NCI-H1694 treated with DMSO at 0.1 percent for 48 hours (cell line): ENCODE measurements at regions not wholly inside any gene's neighbourhood (a gene's known extent, or its start where the extent isn't known, plus 50 kb on each side); places are given as distances from the start of the nearest gene placed in this dataset.

Experiments
- DNase-seq: peaks from one replicate; lab custom pipeline; 2025; lab: John Stamatoyannopoulos, UW

- no peak for DNase-seq
Observed at GRCh38 chr6:159118924-159119323, 50.3 kb upstream of the FNDC1 start.

GRCh38 chr6:159117563-159117962, 51.6 kb upstream of the FNDC1 start:
- no peak for DNase-seq

GRCh38 chr6:159117046-159117445, 52.2 kb upstream of the FNDC1 start:
- no peak for DNase-seq

- no peak for DNase-seq
Observed at GRCh38 chr6:159116343-159116742, 52.9 kb upstream of the FNDC1 start.

- peak; percentile 33 for DNase-seq
Observed at GRCh38 chr6:159114569-159114968, 54.6 kb upstream of the FNDC1 start.

GRCh38 chr6:159113223-159113622, 56.0 kb upstream of the FNDC1 start:
- no peak for DNase-seq

- no peak for DNase-seq
Observed at GRCh38 chr6:159112714-159113113, 56.5 kb upstream of the FNDC1 start.

GRCh38 chr6:159110748-159111147, 58.5 kb upstream of the FNDC1 start:
- DNase-seq = no peak

- peak; percentile 31 for DNase-seq
Observed at GRCh38 chr6:159110013-159110412, 59.2 kb upstream of the FNDC1 start.

GRCh38 chr6:159109391-159109790, 59.8 kb upstream of the FNDC1 start:
- no peak for DNase-seq

- no peak for DNase-seq
Observed at GRCh38 chr6:159108426-159108985, 60.7 kb upstream of the FNDC1 start.

GRCh38 chr6:159107451-159108260, 61.5 kb upstream of the FNDC1 start:
- DNase-seq = no peak

GRCh38 chr6:159106627-159107241, 61.9 kb upstream of the TAGAP start:
- no peak for DNase-seq

GRCh38 chr6:159105716-159106115, 60.9 kb upstream of the TAGAP start:
- no peak for DNase-seq

GRCh38 chr6:159104931-159105330, 60.1 kb upstream of the TAGAP start:
- DNase-seq = no peak

- peak; percentile 69 for DNase-seq
Observed at GRCh38 chr6:159104163-159104925, 59.6 kb upstream of the TAGAP start.

- no peak for DNase-seq
Observed at GRCh38 chr6:159103396-159104162, 58.8 kb upstream of the TAGAP start.

- DNase-seq = no peak
Observed at GRCh38 chr6:159102373-159103160, 57.8 kb upstream of the TAGAP start.

GRCh38 chr6:159101656-159102055, 56.9 kb upstream of the TAGAP start:
- no peak for DNase-seq

- no peak for DNase-seq
Observed at GRCh38 chr6:159100395-159101182, 55.8 kb upstream of the TAGAP start.
